DMS153 treated with DMSO at 0.1 percent for 48 hours (cell line): ENCODE measurements at regions not wholly inside any gene's neighbourhood (a gene's known extent, or its start where the extent isn't known, plus 50 kb on each side); places are given as distances from the start of the nearest gene placed in this dataset.

Experiments
- DNase-seq: peaks from one replicate; lab custom pipeline; 2025; ENCODE audit not compliant: unreplicated experiment; lab: John Stamatoyannopoulos, UW

GRCh38 chr18:61148322-61148721 lies 184.9 kb upstream of the CDH20 start:
- no peak for DNase-seq

GRCh38 chr18:61149786-61150185 lies 183.4 kb upstream of the CDH20 start:
- no peak for DNase-seq

- DNase-seq: no peak
Measured at GRCh38 chr18:61153571-61153970, 179.7 kb upstream of the CDH20 start.

- DNase-seq: no peak
Measured at GRCh38 chr18:61154866-61155265, 178.4 kb upstream of the CDH20 start.

- DNase-seq: no peak
Measured at GRCh38 chr18:61155586-61155985, 177.6 kb upstream of the CDH20 start.

- DNase-seq: no peak
Measured at GRCh38 chr18:61157451-61157850, 175.8 kb upstream of the CDH20 start.

- DNase-seq: no peak
Measured at GRCh38 chr18:61159246-61159645, 174.0 kb upstream of the CDH20 start.

GRCh38 chr18:61164321-61164720 lies 168.9 kb upstream of the CDH20 start:
- DNase-seq: no peak

GRCh38 chr18:61167902-61168301 lies 165.3 kb upstream of the CDH20 start:
- DNase-seq: no peak

- DNase-seq: no peak
Measured at GRCh38 chr18:61169386-61169785, 163.8 kb upstream of the CDH20 start.

GRCh38 chr18:61172624-61173023 lies 160.6 kb upstream of the CDH20 start:
- DNase-seq: no peak

- DNase-seq: peak; percentile 26
Measured at GRCh38 chr18:61173554-61173953, 159.7 kb upstream of the CDH20 start.

- DNase-seq: no peak
Measured at GRCh38 chr18:61183798-61184197, 149.4 kb upstream of the CDH20 start.

GRCh38 chr18:61187971-61188370 lies 145.3 kb upstream of the CDH20 start:
- no peak for DNase-seq

- no peak for DNase-seq
Measured at GRCh38 chr18:61189376-61189775, 143.9 kb upstream of the CDH20 start.

- DNase-seq: no peak
Measured at GRCh38 chr18:61194726-61195125, 138.5 kb upstream of the CDH20 start.

GRCh38 chr18:61196750-61197149 lies 136.5 kb upstream of the CDH20 start:
- no peak for DNase-seq

GRCh38 chr18:61198486-61198885 lies 134.7 kb upstream of the CDH20 start:
- DNase-seq: no peak

- DNase-seq: no peak
Measured at GRCh38 chr18:61199171-61199848, 133.9 kb upstream of the CDH20 start.

GRCh38 chr18:61201511-61201910 lies 131.7 kb upstream of the CDH20 start:
- DNase-seq: no peak

GRCh38 chr18:61203151-61203550 lies 130.1 kb upstream of the CDH20 start:
- DNase-seq: no peak

- DNase-seq: no peak
Measured at GRCh38 chr18:61209801-61210200, 123.4 kb upstream of the CDH20 start.

GRCh38 chr18:61216051-61216450 lies 117.2 kb upstream of the CDH20 start:
- DNase-seq: no peak
